Right lobe of liver (tissue), 6 donors: ENCODE measurements at regions not wholly inside any gene's neighbourhood (a gene's known extent, or its start where the extent isn't known, plus 50 kb on each side); places are given as distances from the start of the nearest gene placed in this dataset.

Experiments
- ATAC-seq, 4 donors: fragments of 200-7000 bp; cut with Tn5 transposase; one replicate each; pipeline ENCODE4 v1.9.1; 2020; ENCODE audit warnings: mild to moderate bottlenecking in 4 of 4, moderate library complexity in 4 of 4
- DNase-seq, 3 donors: peaks; one replicate each; pipeline ENCODE4 v3.0.0-alpha.2; 2020
- H3K27ac ChIP-seq, 3 donors: fragments of 200-600 bp; one replicate each; pipeline ENCODE4 v1.8.0; 2022
- H3K27me3 ChIP-seq, 2 donors: fragments of 200-600 bp; one replicate each; pipeline ENCODE4 v1.8.0; 2022
- H3K36me3 ChIP-seq, 4 donors: fragments of 200-600 bp; sonication (generic) in 1 of 4; one replicate each; pipeline versions ENCODE4 v1.5.1 to v1.8.0; 2017 to 2022; ENCODE audit warnings: control low read depth in 1 of 4
- H3K4me1 ChIP-seq, 4 donors: fragments of 200-600 bp; sonication (generic) in 1 of 4; one replicate each; pipeline versions ENCODE4 v1.5.1 to v1.8.0; 2017 to 2022; ENCODE audit warnings: control low read depth in 1 of 4
- H3K4me3 ChIP-seq, 3 donors: fragments of 200-600 bp; one replicate each; pipeline ENCODE4 v1.8.0; 2022
- H3K9me3 ChIP-seq, 4 donors: fragments of 200-600 bp; sonication (generic) in 1 of 4; one replicate each; pipeline versions ENCODE4 v1.5.1 to v1.8.0; 2017 to 2022; ENCODE audit warnings: control low read depth in 1 of 4
- CTCF ChIP-seq, 4 donors: fragments of 200-600 bp in 3 of 4; fragments of 450-650 bp in 1 of 4; IDR thresholded peaks; one replicate each; pipeline versions ENCODE4 v1.5.1 to v1.8.0; 2016 to 2022; ENCODE audit warnings: antibody characterized with exemption in 4 of 4, mild to moderate bottlenecking in 2 of 4
- POLR2A ChIP-seq: fragments of 450-650 bp; IDR thresholded peaks from one replicate; pipeline ENCODE4 v1.6.1; 2017; ENCODE audit warnings: antibody characterized with exemption, mild to moderate bottlenecking
- WGBS: methylation state at CpG from one replicate; pipeline ENCODE4 v1.1.6; 2018; ENCODE audit warnings: low coverage, low lambda C conversion rate; ENCODE audit not compliant: insufficient coverage; ENCODE audit errors: missing lambda C conversion rate; 5-methylcytosine and 5-hydroxymethylcytosine counted together
- intact Hi-C, 2 donors: fragments of 100-400 bp; cut with DNase I; formaldehyde crosslinking; loops; one replicate each; pipeline versions ENCODE4 v1.11.2 to v1.14.1; 2022
- donor health status: DM: no; HTN: yes; CAD: no.
- donor health status: DM: no; HTN: no; CAD: no.
- donor health status: DM: no; HTN: no; CAD: no.
- donor health status: DM: no; HTN: yes; CAD: no.
- donor health status: DM: no; HTN: yes; CAD: no.

GRCh38 chr1:112263453-112263852, 132.6 kb upstream of the CTTNBP2NL start:
- H3K27ac ChIP-seq, result no peak overlapping the region
- no peaks in the 10 kb centered on the region for H3K9me3 ChIP-seq
- H3K27me3 ChIP-seq, result no peaks in the 10 kb centered on the region
- H3K4me3 ChIP-seq, result no peak overlapping the region
- 22% methylated on average over 1 of the region's 1 CpG for WGBS
- H3K4me1 ChIP-seq, result no peaks in the 10 kb centered on the region
- DNase-seq (no peak), ATAC-seq (peak in 1 of 4 donors; percentile 33)
- no peak for TF ChIP-seq CTCF (IDR thresholded peaks at IDR 0.05)
- TF ChIP-seq POLR2A, result no peak
- H3K36me3 ChIP-seq, result no peaks in the 10 kb centered on the region
- intact Hi-C loops, result no loop called here

GRCh38 chr1:112264010-112264409, 132.0 kb upstream of the CTTNBP2NL start:
- Histone ChIP-seq H3K27ac (no peak overlapping the region), H3K4me1 (no peaks in the 10 kb centered on the region), H3K36me3 (no peaks in the 10 kb centered on the region), H3K4me3 (no peak overlapping the region), H3K27me3 (no peaks in the 10 kb centered on the region), H3K9me3 (no peaks in the 10 kb centered on the region)
- ATAC-seq, result no peak
- DNase-seq, result no peak
- WGBS, result 58% methylated on average over 2 of the region's 7 CpGs
- TF ChIP-seq CTCF (IDR thresholded peaks at IDR 0.05) (no peak), POLR2A (no peak)
- intact Hi-C loops, result no loop called here

GRCh38 chr1:112264553-112264952, 131.5 kb upstream of the CTTNBP2NL start:
- TF ChIP-seq CTCF (IDR thresholded peaks at IDR 0.05), result no peak
- no peak for TF ChIP-seq POLR2A
- Histone ChIP-seq H3K4me1 (no peaks in the 10 kb centered on the region), H3K9me3 (no peaks in the 10 kb centered on the region), H3K4me3 (no peak overlapping the region), H3K27ac (no peak overlapping the region), H3K27me3 (no peaks in the 10 kb centered on the region), H3K36me3 (no peaks in the 10 kb centered on the region)
- ATAC-seq, result peak in 1 of 4 donors; percentile 29
- 30% methylated on average over 2 of the region's 2 CpGs for WGBS
- DNase-seq, result no peak
- intact Hi-C loops, result no loop called here

- Histone ChIP-seq H3K27ac (no peak overlapping the region), H3K36me3 (no peaks in the 10 kb centered on the region), H3K27me3 (no peaks in the 10 kb centered on the region), H3K4me1 (no peaks in the 10 kb centered on the region), H3K9me3 (no peaks in the 10 kb centered on the region), H3K4me3 (no peak overlapping the region)
- intact Hi-C loops, result no loop called here
- no peak for TF ChIP-seq CTCF (IDR thresholded peaks at IDR 0.05)
- TF ChIP-seq POLR2A, result no peak
- ATAC-seq (no peak), DNase-seq (no peak)
- no CpG with 5 or more reads among the region's 1 CpG for whole genome bisulfite sequencing
Observed at GRCh38 chr1:112265931-112266330, 130.1 kb upstream of the CTTNBP2NL start.

- no peak for ATAC-seq
- DNase-seq, result no peak
- Histone ChIP-seq H3K9me3 (no peaks in the 10 kb centered on the region), H3K27ac (no peak overlapping the region), H3K36me3 (no peaks in the 10 kb centered on the region), H3K27me3 (no peaks in the 10 kb centered on the region), H3K4me3 (no peak overlapping the region), H3K4me1 (no peaks in the 10 kb centered on the region)
- WGBS, result no CpG with 5 or more reads among the region's 1 CpG
- no peak for TF ChIP-seq CTCF (IDR thresholded peaks at IDR 0.05)
- TF ChIP-seq POLR2A, result no peak
- intact Hi-C loops, result no loop called here
Observed at GRCh38 chr1:112267206-112267605, 128.8 kb upstream of the CTTNBP2NL start.
